Fibroblast of villous mesenchyme (primary cell): ENCODE measurements at regions not wholly inside any gene's neighbourhood (a gene's known extent, or its start where the extent isn't known, plus 50 kb on each side); places are given as distances from the start of the nearest gene placed in this dataset.

ENCODE experiments used
- DNase-seq: peaks from one replicate; pipeline ENCODE4 v3.0.0-alpha.2; 2010; ENCODE audit warnings: low read depth
- H3K4me3 ChIP-seq: 2 replicates; pipeline ENCODE4 v1.5.1; 2011; ENCODE audit warnings: low read depth, mild to moderate bottlenecking, low read length
- TF ChIP-seq, protein P1 (sequence below): IDR thresholded peaks from 2 replicates; pipeline ENCODE4 v1.5.1; 2012; ENCODE audit warnings: low read depth, mild to moderate bottlenecking, low read length; ENCODE audit not compliant: insufficient read depth

DNA sequence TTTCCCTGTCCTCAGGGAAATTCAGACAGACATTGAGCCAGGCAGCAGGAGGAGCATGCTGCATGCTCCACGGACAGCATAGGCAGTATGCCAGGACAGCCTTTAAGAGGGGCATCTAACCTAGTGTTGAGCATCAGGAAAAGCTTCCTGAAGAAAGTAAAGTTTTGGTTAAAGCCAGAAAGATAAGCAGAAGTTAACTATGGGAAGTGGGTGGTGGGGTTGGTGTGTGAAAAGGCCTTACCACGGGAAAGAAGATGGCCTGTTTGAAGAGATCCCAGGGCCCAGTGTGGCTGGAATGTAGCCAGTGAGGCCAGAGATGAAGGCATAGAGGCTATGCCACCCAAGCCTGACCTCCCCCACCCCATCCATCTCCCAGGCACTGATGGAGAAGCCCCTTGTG lies 102.4 kb upstream of the PLXNA4 start:
- no peak for DNase-seq
- TF ChIP-seq, protein P1, sequence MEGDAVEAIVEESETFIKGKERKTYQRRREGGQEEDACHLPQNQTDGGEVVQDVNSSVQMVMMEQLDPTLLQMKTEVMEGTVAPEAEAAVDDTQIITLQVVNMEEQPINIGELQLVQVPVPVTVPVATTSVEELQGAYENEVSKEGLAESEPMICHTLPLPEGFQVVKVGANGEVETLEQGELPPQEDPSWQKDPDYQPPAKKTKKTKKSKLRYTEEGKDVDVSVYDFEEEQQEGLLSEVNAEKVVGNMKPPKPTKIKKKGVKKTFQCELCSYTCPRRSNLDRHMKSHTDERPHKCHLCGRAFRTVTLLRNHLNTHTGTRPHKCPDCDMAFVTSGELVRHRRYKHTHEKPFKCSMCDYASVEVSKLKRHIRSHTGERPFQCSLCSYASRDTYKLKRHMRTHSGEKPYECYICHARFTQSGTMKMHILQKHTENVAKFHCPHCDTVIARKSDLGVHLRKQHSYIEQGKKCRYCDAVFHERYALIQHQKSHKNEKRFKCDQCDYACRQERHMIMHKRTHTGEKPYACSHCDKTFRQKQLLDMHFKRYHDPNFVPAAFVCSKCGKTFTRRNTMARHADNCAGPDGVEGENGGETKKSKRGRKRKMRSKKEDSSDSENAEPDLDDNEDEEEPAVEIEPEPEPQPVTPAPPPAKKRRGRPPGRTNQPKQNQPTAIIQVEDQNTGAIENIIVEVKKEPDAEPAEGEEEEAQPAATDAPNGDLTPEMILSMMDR: no peak
- H3K4me3 ChIP-seq: no peak overlapping the region

DNA sequence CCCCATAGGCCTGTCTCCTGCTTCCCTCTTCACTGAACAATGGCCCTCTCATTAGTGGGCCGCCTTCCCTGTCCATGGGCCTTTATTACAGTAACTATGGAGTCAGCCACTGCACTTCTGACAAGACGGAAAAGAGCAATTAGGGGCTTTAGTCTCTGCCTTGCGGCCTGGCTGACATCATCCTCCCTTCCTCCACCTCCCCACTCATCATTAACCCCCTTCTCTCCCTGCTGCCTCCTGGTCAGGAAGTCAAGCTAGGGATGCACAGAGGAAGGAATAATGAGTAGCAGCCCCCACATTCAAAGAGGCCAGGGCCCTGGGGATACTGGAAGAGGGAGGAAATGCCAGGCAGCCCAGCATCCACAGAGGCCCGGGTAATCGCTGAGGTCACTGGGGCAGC lies 101.6 kb upstream of the PLXNA4 start:
- no peak overlapping the region for H3K4me3 ChIP-seq
- TF ChIP-seq, protein P1: no peak
- no peak for DNase-seq

DNA sequence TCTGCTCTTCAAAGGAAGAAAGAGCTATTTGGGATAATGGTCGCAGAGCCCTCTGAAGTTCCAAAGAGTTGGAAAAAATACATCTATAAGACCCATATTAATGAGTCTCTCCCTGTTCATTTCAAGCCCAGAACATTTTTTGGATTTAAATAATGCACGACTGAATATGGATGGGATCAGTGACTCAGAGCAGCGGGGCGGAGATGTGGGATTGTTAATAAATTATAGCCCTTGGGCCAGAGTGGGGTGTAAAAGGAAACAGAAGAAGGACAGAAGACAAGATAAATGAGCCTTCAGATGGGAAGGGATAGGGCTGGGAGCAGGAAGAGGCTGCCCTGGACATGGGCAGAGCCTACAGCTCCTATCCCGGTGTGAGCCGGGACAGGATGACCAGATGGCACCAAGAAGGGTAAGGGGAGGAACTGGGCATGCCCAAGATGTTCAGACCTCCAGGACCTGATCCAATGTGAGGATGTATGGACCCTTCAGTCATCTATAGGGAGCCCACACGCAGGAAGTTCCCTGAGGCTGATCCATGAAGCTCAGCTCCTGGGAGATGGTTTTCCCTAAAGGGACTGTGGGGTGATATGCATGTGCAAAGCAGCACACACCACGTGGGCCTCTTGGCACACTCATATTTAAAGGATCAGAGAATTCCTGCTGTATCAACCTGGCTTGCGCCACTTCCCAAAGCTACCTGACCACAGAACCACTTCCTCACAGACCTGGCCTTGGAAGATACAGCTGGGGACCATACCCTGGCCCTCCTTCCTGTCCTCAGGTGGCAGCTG lies 96.1 kb upstream of the PLXNA4 start:
- H3K4me3 ChIP-seq: no peak overlapping the region
- TF ChIP-seq, protein P1: no peak
- DNase-seq: no peak

DNA sequence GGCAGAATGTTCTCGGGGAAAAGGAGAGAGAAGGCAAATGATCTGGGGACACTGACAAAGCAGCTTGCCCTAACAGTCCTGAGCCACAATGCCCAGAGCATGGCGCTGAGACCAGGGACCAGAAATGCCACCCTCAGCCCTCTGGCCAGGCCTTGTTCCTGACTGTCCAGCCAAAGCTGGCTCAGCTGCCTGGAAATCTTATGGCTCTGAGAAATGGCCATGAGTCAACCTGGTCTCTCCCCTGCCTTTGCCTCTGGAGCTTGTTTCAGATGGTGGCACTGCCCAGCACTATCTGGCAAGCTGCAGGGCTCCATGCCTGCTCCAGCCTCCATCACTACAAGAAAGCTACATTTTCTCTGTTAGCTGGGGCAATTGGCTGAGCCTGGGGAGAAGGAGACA lies 90.5 kb upstream of the PLXNA4 start:
- no peak for DNase-seq
- H3K4me3 ChIP-seq: no peak overlapping the region
- TF ChIP-seq, protein P1: no peak

DNA sequence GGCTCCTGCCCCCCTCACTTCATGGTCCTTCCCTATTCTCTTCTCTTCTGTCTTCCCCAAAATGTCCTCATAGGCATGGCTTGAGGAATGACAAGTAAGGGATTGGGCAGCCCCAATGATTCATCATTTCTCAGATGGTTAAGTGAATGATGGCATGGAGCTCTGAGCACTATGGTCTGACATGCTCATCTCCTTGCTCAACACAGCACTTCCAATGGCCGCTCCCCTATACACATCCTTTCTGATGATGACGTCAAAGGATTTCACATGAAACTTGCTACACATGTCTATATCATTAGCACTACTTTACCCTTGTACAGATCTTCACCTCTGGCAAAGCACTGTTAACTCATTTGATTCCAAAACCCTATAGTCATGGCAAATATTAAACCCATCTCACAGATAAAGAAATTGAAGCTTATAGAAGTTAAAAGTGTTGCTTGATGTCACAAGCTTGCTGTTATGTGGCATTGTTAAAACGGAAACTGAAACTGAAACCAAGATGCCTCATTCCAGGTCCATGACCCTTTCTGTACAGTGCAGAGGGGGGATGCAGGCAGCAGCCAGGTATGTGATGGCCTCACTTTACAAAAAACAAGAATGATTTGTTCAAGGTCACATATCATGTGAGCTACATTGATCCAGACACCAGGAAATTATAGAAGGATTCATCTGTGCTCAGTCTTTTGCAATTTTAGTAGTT lies 90.0 kb upstream of the PLXNA4 start:
- H3K4me3 ChIP-seq: no peak overlapping the region
- DNase-seq: peak; percentile 27
- TF ChIP-seq, protein P1: no peak

DNA sequence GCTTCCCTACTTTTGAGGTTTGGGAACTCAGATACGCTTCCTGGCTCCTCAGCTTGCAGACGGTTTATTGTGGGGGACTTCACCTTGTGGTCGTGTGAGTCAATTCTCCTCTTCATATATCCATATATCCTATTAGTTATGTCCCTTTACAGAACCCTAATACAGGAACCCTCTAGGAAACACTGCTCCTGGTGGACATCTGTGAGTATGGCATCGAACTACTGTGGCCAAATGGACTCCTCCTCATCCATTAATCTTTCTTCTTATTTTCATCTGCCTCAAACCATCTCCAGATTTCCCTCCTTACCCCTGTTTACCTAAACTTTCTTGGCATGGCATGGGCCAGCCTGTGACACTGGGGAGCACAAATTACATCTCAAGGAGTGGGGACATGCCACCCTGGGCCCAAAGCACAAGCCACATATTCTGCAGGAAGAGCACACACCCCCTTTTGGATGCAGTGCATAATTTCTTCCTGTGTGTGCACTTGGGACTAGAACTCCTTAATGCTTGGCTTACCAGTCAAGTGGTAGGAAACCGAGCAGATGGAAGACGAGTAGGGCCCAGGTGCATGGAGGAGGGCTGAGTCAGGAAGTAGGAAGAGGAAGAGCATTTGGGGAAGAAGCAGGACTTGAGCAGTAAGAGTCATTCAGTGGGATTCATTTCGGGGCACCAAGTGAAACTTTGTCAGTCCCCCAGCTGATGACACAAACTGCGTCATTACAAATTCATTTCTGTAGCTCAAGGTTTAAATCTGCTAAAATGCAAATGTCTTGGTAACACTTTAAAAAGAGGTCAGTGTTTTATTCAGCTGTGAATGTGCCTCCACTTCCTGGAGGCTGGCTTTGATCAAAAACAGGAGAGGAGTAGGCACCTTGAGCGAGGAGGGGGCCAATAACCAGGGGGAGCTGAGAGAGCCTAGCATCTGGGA lies 80.8 kb upstream of the PLXNA4 start:
- DNase-seq: no peak
- TF ChIP-seq, protein P1: peak; percentile 58
- H3K4me3 ChIP-seq: no peak overlapping the region
